ENCODE measurements at regions not wholly inside any gene's neighbourhood (a gene's known extent, or its start where the extent isn't known, plus 50 kb on each side); places are given as distances from the start of the nearest gene placed in this dataset.

DNA sequence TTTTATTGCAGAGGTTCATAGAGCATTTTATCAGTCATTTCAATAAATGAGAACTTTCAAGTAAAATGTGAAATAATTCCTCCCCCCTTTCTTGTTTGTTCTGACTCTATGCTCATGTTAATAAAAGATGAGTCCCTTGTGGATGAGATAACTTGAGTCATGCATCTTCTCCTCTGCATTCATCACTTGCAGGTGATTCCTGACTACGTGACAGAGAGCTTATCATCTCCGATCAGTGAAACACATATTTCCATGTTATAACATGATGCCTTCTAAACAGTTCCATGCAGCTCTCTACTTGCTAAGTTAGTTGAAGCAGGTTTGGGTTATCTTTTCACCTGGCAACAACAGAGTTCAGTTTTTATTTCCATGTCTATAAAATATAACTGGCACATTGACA is 160.1 kb upstream of the ANKRD50 start:
- DNase-seq (ENCODE audit: low read depth, low spot score): no peak
- TF ChIP-seq, protein P1, sequence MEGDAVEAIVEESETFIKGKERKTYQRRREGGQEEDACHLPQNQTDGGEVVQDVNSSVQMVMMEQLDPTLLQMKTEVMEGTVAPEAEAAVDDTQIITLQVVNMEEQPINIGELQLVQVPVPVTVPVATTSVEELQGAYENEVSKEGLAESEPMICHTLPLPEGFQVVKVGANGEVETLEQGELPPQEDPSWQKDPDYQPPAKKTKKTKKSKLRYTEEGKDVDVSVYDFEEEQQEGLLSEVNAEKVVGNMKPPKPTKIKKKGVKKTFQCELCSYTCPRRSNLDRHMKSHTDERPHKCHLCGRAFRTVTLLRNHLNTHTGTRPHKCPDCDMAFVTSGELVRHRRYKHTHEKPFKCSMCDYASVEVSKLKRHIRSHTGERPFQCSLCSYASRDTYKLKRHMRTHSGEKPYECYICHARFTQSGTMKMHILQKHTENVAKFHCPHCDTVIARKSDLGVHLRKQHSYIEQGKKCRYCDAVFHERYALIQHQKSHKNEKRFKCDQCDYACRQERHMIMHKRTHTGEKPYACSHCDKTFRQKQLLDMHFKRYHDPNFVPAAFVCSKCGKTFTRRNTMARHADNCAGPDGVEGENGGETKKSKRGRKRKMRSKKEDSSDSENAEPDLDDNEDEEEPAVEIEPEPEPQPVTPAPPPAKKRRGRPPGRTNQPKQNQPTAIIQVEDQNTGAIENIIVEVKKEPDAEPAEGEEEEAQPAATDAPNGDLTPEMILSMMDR (IDR thresholded peaks at IDR 0.05; ENCODE audit: insufficient read depth, low read length, missing control alignments): no peak
- CTCF ChIA-PET: no interaction called here
- H3K4me3 ChIP-seq (ENCODE audit: low read depth, low read length): no peak overlapping the region
- POLR2A ChIA-PET: no interaction called here

DNA sequence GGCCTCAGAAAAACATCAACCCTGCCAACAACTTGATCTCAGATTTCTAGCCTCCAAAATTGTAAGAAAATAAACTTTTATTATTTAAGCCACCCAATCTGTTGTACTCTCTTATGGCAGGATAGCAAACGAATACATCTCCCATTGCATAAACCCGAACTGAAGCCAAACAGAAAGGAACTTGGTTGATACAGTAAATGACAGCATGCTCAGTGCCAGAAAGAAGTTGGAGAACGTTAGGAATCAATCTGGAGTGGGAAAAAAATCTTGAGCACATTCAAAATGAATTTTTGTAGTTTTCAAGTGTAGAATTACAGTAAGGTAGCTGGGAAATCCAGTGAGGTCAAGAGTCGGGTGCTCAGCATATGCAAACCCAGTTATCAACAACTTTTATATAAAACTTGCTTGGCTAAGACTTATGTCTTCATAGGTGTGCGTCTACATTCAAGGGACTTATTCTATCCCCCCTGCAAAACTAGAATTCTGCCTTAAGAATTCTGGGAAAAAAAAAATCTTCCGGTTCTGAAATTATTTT is 157.5 kb upstream of the ANKRD50 start:
- H3K4me3 ChIP-seq (ENCODE audit: low read depth, low read length): no peak overlapping the region
- TF ChIP-seq, protein P1 (IDR thresholded peaks at IDR 0.05; ENCODE audit: insufficient read depth, low read length, missing control alignments): no peak
- POLR2A ChIA-PET: no interaction called here
- CTCF ChIA-PET: no interaction called here
- no peak for DNase-seq (ENCODE audit: low read depth, low spot score)

GRCh38 chr4:124868495-124868894 is 156.0 kb upstream of the ANKRD50 start:
- TF ChIP-seq, protein P1 (IDR thresholded peaks at IDR 0.05; ENCODE audit: insufficient read depth, low read length, missing control alignments): no peak
- DNase-seq (ENCODE audit: low read depth, low spot score): no peak
- H3K4me3 ChIP-seq (ENCODE audit: low read depth, low read length): no peak overlapping the region
- CTCF ChIA-PET: no interaction called here
- POLR2A ChIA-PET: no interaction called here

DNA sequence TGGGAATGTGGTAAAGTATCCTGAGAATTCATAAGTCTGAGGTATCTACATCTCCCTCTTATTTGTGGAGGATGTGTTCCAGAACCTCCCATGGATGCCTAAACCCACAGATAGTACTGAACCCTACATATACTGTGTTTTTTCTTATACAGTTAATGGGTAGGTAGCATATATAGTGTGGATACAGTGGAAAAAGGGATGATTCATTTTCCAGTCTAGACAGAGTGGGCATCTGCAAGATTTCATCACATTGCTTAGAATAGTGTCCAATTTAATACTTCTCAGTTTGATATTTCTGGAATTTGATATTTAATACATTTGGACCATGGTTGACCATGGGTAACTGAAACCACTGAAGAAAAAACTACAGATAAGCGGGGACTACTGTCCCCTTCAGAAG is 155.0 kb upstream of the ANKRD50 start:
- CTCF ChIA-PET: no interaction called here
- DNase-seq (ENCODE audit: low read depth, low spot score): no peak
- no peak overlapping the region for H3K4me3 ChIP-seq (ENCODE audit: low read depth, low read length)
- TF ChIP-seq, protein P1 (IDR thresholded peaks at IDR 0.05; ENCODE audit: insufficient read depth, low read length, missing control alignments): no peak
- POLR2A ChIA-PET: no interaction called here

GRCh38 chr4:124866301-124866700 is 153.8 kb upstream of the ANKRD50 start:
- CTCF ChIA-PET: no interaction called here
- POLR2A ChIA-PET: no interaction called here
- no peak for DNase-seq (ENCODE audit: low read depth, low spot score)
- TF ChIP-seq, protein P1 (IDR thresholded peaks at IDR 0.05; ENCODE audit: insufficient read depth, low read length, missing control alignments): no peak
- H3K4me3 ChIP-seq (ENCODE audit: low read depth, low read length): no peak overlapping the region

DNA sequence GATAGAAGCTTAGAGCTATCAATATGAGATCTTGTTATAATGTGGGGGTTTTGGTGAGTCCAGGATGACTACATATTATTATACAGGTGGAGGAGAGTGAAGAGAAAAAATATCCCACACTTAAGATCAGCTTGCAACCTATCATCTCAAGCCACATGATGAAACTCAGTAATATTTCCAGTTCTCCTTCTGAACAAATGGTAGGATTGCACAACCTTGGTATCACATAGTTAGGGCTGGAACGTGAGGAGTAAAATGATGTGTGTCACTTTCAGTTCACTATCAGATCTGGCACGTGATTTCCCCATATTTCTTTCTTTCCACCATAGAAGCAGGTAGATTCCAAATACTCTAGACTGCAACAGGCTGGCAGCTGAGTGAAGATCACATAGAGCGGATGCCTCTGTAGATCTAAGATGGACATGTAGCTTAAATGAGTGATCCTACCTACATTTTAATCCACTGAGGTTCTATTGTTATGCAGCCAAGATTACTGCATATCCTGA is 150.6 kb upstream of the ANKRD50 start:
- no peak for DNase-seq (ENCODE audit: low read depth, low spot score)
- TF ChIP-seq, protein P1 (IDR thresholded peaks at IDR 0.05; ENCODE audit: insufficient read depth, low read length, missing control alignments): no peak
- no peak overlapping the region for H3K4me3 ChIP-seq (ENCODE audit: low read depth, low read length)
- ChIA-PET CTCF (no interaction called here), POLR2A (no interaction called here)
